Heart right ventricle (tissue), 16 donors: ENCODE measurements at regions not wholly inside any gene's neighbourhood (a gene's known extent, or its start where the extent isn't known, plus 50 kb on each side); places are given as distances from the start of the nearest gene placed in this dataset.
"Not testable (repeated sequence)": the region's sequence is repeated elsewhere in the genome, so short reads cannot be mapped to it uniquely, and the experiment has no call there.

Experiments used
- ATAC-seq, 8 donors: fragments of 200-7000 bp; cut with Tn5 transposase; one replicate each; pipeline ENCODE4 v1.9.1; 2020; ENCODE audit warnings: mild to moderate bottlenecking in 8 of 8, moderate library complexity in 8 of 8, moderate number of reproducible peaks in 1 of 8
- DNase-seq, 2 donors: peaks; one replicate each; pipeline ENCODE4 v3.0.0-alpha.2; 2020
- H3K27ac ChIP-seq, 10 donors: fragments of 200-600 bp; sonication (generic) in 2 of 10; one replicate each; pipeline versions ENCODE4 v1.5.0 to v1.8.0; 2020 to 2022; ENCODE audit warnings: mild to moderate bottlenecking in 3 of 10
- H3K27me3 ChIP-seq, 7 donors: fragments of 200-600 bp; one replicate each; pipeline ENCODE4 v1.8.0; 2021 to 2022; ENCODE audit warnings: mild to moderate bottlenecking in 2 of 7
- H3K36me3 ChIP-seq, 9 donors: fragments of 200-600 bp; sonication (generic) in 1 of 9; one replicate each; pipeline versions ENCODE4 v1.5.0 to v1.8.0; 2020 to 2022; ENCODE audit warnings: mild to moderate bottlenecking in 2 of 9
- H3K4me1 ChIP-seq, 9 donors: fragments of 200-600 bp; sonication (generic) in 1 of 9; one replicate each; pipeline versions ENCODE4 v1.5.0 to v1.8.0; 2020 to 2022; ENCODE audit warnings: mild to moderate bottlenecking in 4 of 9
- H3K4me3 ChIP-seq, 10 donors: fragments of 200-600 bp; sonication (generic) in 2 of 10; one replicate each; pipeline versions ENCODE4 v1.5.0 to v1.8.0; 2020 to 2022; ENCODE audit warnings: mild to moderate bottlenecking in 7 of 10, moderate library complexity in 2 of 10
- H3K9me3 ChIP-seq, 11 donors: fragments of 200-600 bp in 10 of 11; sonication (generic) in 2 of 11; one replicate each; pipeline versions ENCODE4 v1.5.0 to v1.8.0; 2013 to 2022; ENCODE audit warnings: mild to moderate bottlenecking in 2 of 11, control low read depth in 1 of 11, moderate library complexity in 1 of 11
- CTCF ChIP-seq, 9 donors: fragments of 200-600 bp; sonication (generic) in 2 of 9; IDR thresholded peaks; one replicate each; pipeline versions ENCODE4 v1.5.0 to v1.8.0; 2021 to 2022; ENCODE audit warnings: antibody characterized with exemption in 9 of 9, mild to moderate bottlenecking in 5 of 9, moderate library complexity in 1 of 9
- whole genome bisulfite sequencing, 2 donors: extraction: QIAGEN DNeasy Blood & Tissue Kit; methylation state at CpG; one replicate each; pipeline ENCODE4 v1.1.7; 2013; ENCODE audit warnings: inconsistent platforms in 1 of 2; 5-methylcytosine and 5-hydroxymethylcytosine counted together
- intact Hi-C, 10 donors: fragments of 100-400 bp; cut with DNase I; formaldehyde crosslinking; loops; one replicate each; pipeline versions ENCODE4 v1.11.1 to v1.14.2; 2022
- donor health status: Arrhythmogenic right ventricular cardiomyopathy.
- donor health status: ischemic (EF 13 %, LVEDD 7.1; RV severe dilation, severe dysfunction).
- donor health status: healthy with polysubstance abuse.
- donor health status: DM: no; HTN: yes; CAD: no.
- donor health status: DM: no; HTN: no; CAD: no.
- donor health status: ischemic (EF 25% LVEDD 6.9; RV normal size, moderate dysfunction).
- donor health status: ischemic (EF 25% LVEDD 5.7; RV mildly dilated, moderate dysfunction).
- donor health status: healthy.
- donor health status: DM: yes; HTN: yes; CAD: no.
- donor health status: Ischemic cardiomyopathy.
- donor health status: ischemic (EF 35%, LVEDD 5.7; RV mildly dilated, moderate dysfunction).
- donor health status: nonischemic (EF 11% LVEDD 7.7; RV severe dilation, severe dysfunction).
- donor health status: DM: yes; HTN: yes; CAD: no.
- donor health status: PGD.
- donor health status: ischemic (EF 29% LVEDD 5.4; RV normal size, mild dysfunction).
- donor health status: nonischemic (EF 23%, LVEDD 6.1; RV moderate dilation, normal function).

DNA sequence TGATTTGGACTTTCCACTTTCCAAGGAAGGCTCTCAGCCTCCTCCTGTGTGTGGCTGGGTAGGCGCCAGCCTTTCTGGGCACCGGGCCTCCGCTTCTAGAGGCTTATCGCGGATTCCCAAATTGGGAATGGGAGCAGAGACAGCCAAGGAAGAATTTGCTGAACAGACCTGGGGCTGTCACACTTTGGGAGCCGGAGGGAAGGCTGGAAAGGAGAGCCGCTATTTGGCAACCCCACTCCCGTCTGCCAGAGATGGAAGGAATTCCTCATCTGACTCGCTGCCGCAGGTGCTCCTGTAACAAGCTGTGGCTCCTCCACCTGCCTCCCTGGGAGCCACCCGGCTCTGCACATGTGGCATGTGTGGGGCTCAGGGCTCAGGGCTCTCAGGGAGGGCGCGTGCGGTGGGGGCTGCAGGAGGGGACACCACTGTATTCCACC, 50.8 kb upstream of the ECHDC3 start:
- DNase-seq (peak; percentile 40 to 64), ATAC-seq (peak; percentile 24 to 85 (median 76))
- H3K27me3 ChIP-seq = peaks cover 0 to 7% (median 0%) of the 10 kb centered on the region in 7 donors
- no peak overlapping the region for H3K27ac ChIP-seq
- no peak overlapping the region for H3K4me3 ChIP-seq
- TF ChIP-seq CTCF (IDR thresholded peaks at IDR 0.05) = no peak
- intact Hi-C loops = no loop called here
- no peaks in the 10 kb centered on the region for H3K36me3 ChIP-seq
- H3K9me3 ChIP-seq = no peaks in the 10 kb centered on the region
- peaks cover 0 to 4% (median 0%) of the 10 kb centered on the region in 9 donors for H3K4me1 ChIP-seq
- WGBS, 2 donors = 57 to 70% methylated on average over 14 of the region's 14 CpGs

DNA sequence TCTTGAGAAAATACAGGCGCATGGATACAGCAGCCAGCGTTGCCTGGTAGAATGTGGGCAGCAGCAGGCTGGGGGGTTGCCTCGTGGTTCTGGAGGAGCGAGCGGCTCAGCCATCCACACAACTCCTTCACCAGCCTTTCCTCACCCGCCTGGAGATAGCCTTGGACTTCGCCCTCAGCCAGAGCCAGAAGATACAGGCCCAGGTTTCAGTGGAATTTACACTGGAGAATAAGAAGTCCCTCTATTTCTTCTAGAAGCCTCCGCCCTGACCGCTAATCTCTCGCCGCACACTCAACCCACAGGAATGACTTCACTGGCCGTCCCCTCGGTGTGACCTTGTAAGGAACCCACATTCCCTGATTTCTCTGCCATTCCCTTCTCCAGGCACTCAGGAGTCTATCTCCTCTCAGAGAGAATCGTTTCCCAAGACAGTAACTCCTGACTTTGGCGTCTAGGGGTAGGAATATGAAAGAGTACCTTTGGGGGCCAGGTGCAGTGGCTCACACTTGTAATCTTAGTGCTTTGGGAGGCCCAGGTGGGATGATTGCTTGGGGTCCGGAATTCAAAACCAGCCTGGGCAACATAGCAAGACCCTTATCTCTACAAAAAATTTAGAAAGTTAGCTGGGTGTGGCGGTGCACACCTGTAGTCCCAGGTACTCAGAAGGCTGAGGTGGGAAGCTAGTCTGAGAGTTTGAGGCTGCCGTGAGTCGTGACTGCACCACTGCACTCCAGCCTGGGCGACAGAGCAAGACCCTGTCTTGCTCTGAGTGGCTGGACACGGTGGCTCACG, 52.0 kb upstream of the ECHDC3 start:
- H3K36me3 ChIP-seq = no peaks in the 10 kb centered on the region
- peaks cover 0 to 7% (median 0%) of the 10 kb centered on the region in 7 donors for H3K27me3 ChIP-seq
- DNase-seq = no peak
- peaks cover 3 to 16% (median 11%) of the 10 kb centered on the region in 9 donors for H3K4me1 ChIP-seq
- H3K4me3 ChIP-seq = no peak overlapping the region
- TF ChIP-seq CTCF (IDR thresholded peaks at IDR 0.05) = no peak
- 96% methylated on average over 22 of the region's 22 CpGs for WGBS, 2 donors
- no peak for ATAC-seq
- no peak overlapping the region for H3K27ac ChIP-seq
- H3K9me3 ChIP-seq = no peaks in the 10 kb centered on the region
- intact Hi-C loops = loop anchor here in 1 of 10 donors (5.0 kb wide), 1 partner anchor 78 kb away; the partner anchor contains the start of gene USP6NL

DNA sequence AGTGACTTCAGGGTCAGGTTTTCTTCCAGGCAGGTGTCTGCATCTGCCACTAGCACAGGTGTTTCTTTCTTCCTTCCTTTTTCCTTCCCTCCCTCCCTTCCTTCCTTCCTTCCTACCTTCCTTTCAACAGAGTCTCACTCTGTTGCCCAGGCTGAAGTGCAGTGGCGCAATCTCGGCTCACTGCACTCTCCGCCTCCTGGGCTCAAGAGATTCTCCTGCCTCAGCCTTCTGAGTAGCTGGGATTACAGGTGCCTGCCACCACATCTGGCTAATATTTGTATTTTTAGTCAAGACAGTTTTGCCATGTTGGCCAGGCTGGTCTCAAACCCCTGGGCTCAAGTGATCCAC, 53.8 kb upstream of the ECHDC3 start:
- H3K4me3 ChIP-seq, H3K27ac ChIP-seq, DNase-seq, H3K9me3 ChIP-seq, H3K27me3 ChIP-seq, ATAC-seq, H3K36me3 ChIP-seq: not testable (repeated sequence)
- WGBS, 2 donors = 93 to 95% methylated on average over 3 of the region's 3 CpGs
- H3K4me1 ChIP-seq = peaks cover 3 to 31% (median 20%) of the 10 kb centered on the region in 9 donors
- intact Hi-C loops = loop anchor here in 1 of 10 donors (5.0 kb wide), 1 partner anchor 76 kb away; the partner anchor contains the start of gene USP6NL

DNA sequence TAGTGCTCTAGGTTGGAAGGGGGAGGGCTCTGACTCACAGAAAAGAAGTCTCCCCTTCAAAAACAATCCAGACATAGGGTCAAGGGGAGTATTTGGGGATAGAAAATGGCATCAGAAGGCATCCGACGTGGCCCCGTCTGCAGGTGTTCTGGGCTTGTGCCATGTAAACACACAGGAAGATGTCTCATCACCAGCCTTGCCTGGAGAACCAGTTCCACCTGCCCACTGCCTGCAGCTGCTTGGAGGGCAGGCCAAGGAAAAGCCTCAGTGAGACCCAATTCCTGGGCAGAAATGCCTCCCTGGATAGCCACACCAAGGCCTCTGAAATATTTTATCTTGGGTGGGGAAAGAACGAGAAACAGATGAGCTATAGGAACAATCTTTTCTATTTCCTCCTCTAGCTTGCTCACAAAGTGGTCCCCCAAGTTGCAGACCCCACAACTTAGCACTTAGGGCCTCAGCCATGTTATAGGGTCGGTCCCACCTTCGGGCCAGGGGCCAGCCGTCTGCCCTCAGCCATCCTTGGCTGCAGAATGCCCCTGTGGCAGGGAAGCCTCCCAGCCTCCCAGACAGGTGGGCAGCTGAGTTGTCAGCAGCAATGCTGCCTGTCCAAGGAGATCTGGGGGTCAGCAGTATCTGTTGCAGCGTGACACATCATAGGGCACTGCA, 54.3 kb upstream of the ECHDC3 start:
- Histone ChIP-seq H3K27ac (no peak overlapping the region), H3K36me3 (no peaks in the 10 kb centered on the region), H3K9me3 (no peaks in the 10 kb centered on the region), H3K4me1 (peaks cover 3 to 37% (median 20%) of the 10 kb centered on the region in 9 donors), H3K4me3 (no peak overlapping the region), H3K27me3 (peaks cover 0 to 7% (median 0%) of the 10 kb centered on the region in 7 donors)
- TF ChIP-seq CTCF (IDR thresholded peaks at IDR 0.05) = no peak
- DNase-seq (no peak), ATAC-seq (no peak)
- intact Hi-C loops = loop anchor here in 1 of 10 donors (5.0 kb wide), 1 partner anchor 76 kb away; the partner anchor contains the start of gene USP6NL
- WGBS, 2 donors = 92 to 97% methylated on average over 8 of the region's 8 CpGs
